ENCODE measurements at regions not wholly inside any gene's neighbourhood (a gene's known extent, or its start where the extent isn't known, plus 50 kb on each side); places are given as distances from the start of the nearest gene placed in this dataset.

- in situ Hi-C loops (cut with MboI; ENCODE audit: low sequenced_read_pairs in 4 of 4) = no loop called here
- Histone ChIP-seq H3K27ac (no peak overlapping the region), H3K9me3 (no peaks in the 10 kb centered on the region), H3K27me3 (no peaks in the 10 kb centered on the region), H3K36me3 (no peaks in the 10 kb centered on the region), H3K4me1 (no peaks in the 10 kb centered on the region), H3K4me3 (no peak overlapping the region)
- DNase-seq (no peak), ATAC-seq (no peak)
- no peak for TF ChIP-seq POLR2A (IDR thresholded peaks at IDR 0.05)
- TF ChIP-seq CTCF (IDR thresholded peaks at IDR 0.05 in 4 of 5, conservative IDR thresholded peaks at IDR 0.05 in 1 of 5) = no peak
- intact Hi-C loops (cut with DNase I; ENCODE audit: low total_unique reads) = no loop called here
These were observed 398.4 kb downstream of the TUSC7 start for GRCh38 chr3:117107946-117108345.

DNA sequence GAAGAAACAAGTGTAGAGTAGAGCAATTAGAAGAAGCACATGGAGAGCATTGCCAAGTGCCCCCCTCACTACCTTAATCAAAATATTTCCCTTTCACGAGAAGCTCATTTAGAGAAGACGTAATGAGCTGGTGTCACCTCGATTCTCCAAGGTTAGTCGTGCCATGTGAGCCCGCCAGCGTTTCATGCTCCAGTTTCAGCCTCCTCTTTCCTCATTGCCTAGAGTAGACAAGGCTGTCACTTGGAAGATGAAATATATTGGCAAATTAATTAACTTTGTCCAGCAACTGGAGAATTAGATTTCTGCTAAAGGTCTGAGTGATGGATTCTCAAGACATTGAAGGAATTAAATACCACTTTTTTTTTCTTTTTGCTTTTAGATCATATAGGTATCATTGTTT, 399.6 kb downstream of the TUSC7 start:
- intact Hi-C loops (cut with DNase I; ENCODE audit: low total_unique reads) (no loop called here), in situ Hi-C loops (cut with MboI; ENCODE audit: low sequenced_read_pairs in 4 of 4) (no loop called here)
- Histone ChIP-seq H3K27me3 (no peaks in the 10 kb centered on the region), H3K4me3 (no peak overlapping the region), H3K27ac (no peak overlapping the region), H3K4me1 (no peaks in the 10 kb centered on the region), H3K9me3 (no peaks in the 10 kb centered on the region), H3K36me3 (no peaks in the 10 kb centered on the region)
- ATAC-seq (no peak), DNase-seq (no peak)
- no peak for TF ChIP-seq CTCF (IDR thresholded peaks at IDR 0.05 in 4 of 5, conservative IDR thresholded peaks at IDR 0.05 in 1 of 5)
- TF ChIP-seq POLR2A (IDR thresholded peaks at IDR 0.05) = no peak

- in situ Hi-C loops (cut with MboI; ENCODE audit: low sequenced_read_pairs in 4 of 4) = no loop called here
- intact Hi-C loops (cut with DNase I; ENCODE audit: low total_unique reads) = no loop called here
- H3K36me3 ChIP-seq = no peaks in the 10 kb centered on the region
- ATAC-seq (no peak), DNase-seq (no peak)
- no peaks in the 10 kb centered on the region for H3K9me3 ChIP-seq
- TF ChIP-seq CTCF (IDR thresholded peaks at IDR 0.05 in 4 of 5, conservative IDR thresholded peaks at IDR 0.05 in 1 of 5) = no peak
- TF ChIP-seq POLR2A (IDR thresholded peaks at IDR 0.05) = no peak
- no peak overlapping the region for H3K27ac ChIP-seq
- no peak overlapping the region for H3K4me3 ChIP-seq
- no peaks in the 10 kb centered on the region for H3K27me3 ChIP-seq
- no peaks in the 10 kb centered on the region for H3K4me1 ChIP-seq
These were observed 405.1 kb downstream of the TUSC7 start for GRCh38 chr3:117114517-117115265.

GRCh38 chr3:117117188-117117936, 407.8 kb downstream of the TUSC7 start:
- in situ Hi-C loops (cut with MboI; ENCODE audit: low sequenced_read_pairs in 4 of 4) = no loop called here
- H3K36me3 ChIP-seq = no peaks in the 10 kb centered on the region
- H3K4me1 ChIP-seq = no peaks in the 10 kb centered on the region
- no peaks in the 10 kb centered on the region for H3K27me3 ChIP-seq
- no peaks in the 10 kb centered on the region for H3K9me3 ChIP-seq
- no peak overlapping the region for H3K4me3 ChIP-seq
- intact Hi-C loops (cut with DNase I; ENCODE audit: low total_unique reads) = no loop called here
- no peak for ATAC-seq
- TF ChIP-seq POLR2A (IDR thresholded peaks at IDR 0.05) = no peak
- no peak for TF ChIP-seq CTCF (IDR thresholded peaks at IDR 0.05 in 4 of 5, conservative IDR thresholded peaks at IDR 0.05 in 1 of 5)
- DNase-seq = no peak
- no peak overlapping the region for H3K27ac ChIP-seq

Measured in gastrocnemius medialis (tissue), 4 donors.